Endothelial cell of umbilical vein (primary cell): ENCODE measurements at regions not wholly inside any gene's neighbourhood (a gene's known extent, or its start where the extent isn't known, plus 50 kb on each side); places are given as distances from the start of the nearest gene placed in this dataset.

Source experiments
- BruUV-seq: library from RNA; stranded (reverse); fragments of 400-500 nt; replicated peaks from 2 replicates; lab custom pipeline; 2021; lab: Mats Ljungman, UMichigan
- CTCF ChIA-PET: fragments of 300-600, 350-600 bp; sonication (Branson Sonifier 250); formaldehyde crosslinking; loops from one replicate; lab custom pipeline; 2021; ENCODE audit warnings: antibody characterized with exemption, inconsistent platforms; lab: Charles Lee
- POLR2A ChIA-PET: fragments of 300-600, 350-600 bp; sonication (Branson Sonifier 250); formaldehyde crosslinking; loops from one replicate; lab custom pipeline; 2021; ENCODE audit warnings: antibody characterized with exemption, inconsistent platforms; lab: Charles Lee
- DNase-seq: peaks from one replicate; pipeline ENCODE4 v3.0.0-alpha.2; 2011; ENCODE audit warnings: low read depth, low spot score
- FAIRE-seq: peaks from 2 replicates; lab custom pipeline; 2011; peaks lifted over from hg19 to GRCh38; lab: Jason Lieb, UNC
- H2AFZ ChIP-seq: 2 replicates; pipeline ENCODE4 v1.6.0; 2012; ENCODE audit warnings: low read depth, low read length, control low read depth, inconsistent platforms
- H3K27ac ChIP-seq: 2 replicates; pipeline ENCODE4 v1.5.1; 2011; ENCODE audit warnings: low read depth, mild to moderate bottlenecking, control low read depth, low read length, moderate library complexity; ENCODE audit not compliant: insufficient read depth
- H3K27me3 ChIP-seq, 2 experiments: 2 replicates each; pipeline versions ENCODE4 v1.6.0 to v1.6.1; 2011; ENCODE audit warnings: low read length in 2 of 2, mixed read lengths in 1 of 2; ENCODE audit not compliant: control insufficient read depth in 2 of 2, insufficient read depth in 2 of 2
- H3K36me3 ChIP-seq, 2 experiments: 2 replicates in 1 of 2; 3 replicates in 1 of 2; pipeline ENCODE4 v1.5.1; 2011; ENCODE audit warnings: low read length in 2 of 2, mild to moderate bottlenecking in 1 of 2, moderate library complexity in 1 of 2; ENCODE audit not compliant: control insufficient read depth in 2 of 2, insufficient read depth in 2 of 2; ENCODE audit errors: extremely low read depth in 1 of 2
- H3K4me1 ChIP-seq: 3 replicates; pipeline ENCODE4 v1.5.1; 2011; ENCODE audit warnings: mild to moderate bottlenecking, low read length; ENCODE audit not compliant: control insufficient read depth, insufficient read depth; ENCODE audit errors: extremely low read depth
- H3K4me2 ChIP-seq: 2 replicates; pipeline ENCODE4 v1.6.1; 2011; ENCODE audit warnings: low read length, control low read depth, mixed read lengths; ENCODE audit not compliant: insufficient read depth
- H3K4me3 ChIP-seq, 3 experiments: fragments of 200-600 bp in 1 of 3; sonication (generic), shearing (Covaris generic) in 1 of 3; replicated peaks in 1 of 3; 2 replicates each; pipeline ENCODE4 v1.5.1; 2011 to 2016; ENCODE audit warnings: control low read depth in 3 of 3, low read length in 3 of 3, mild to moderate bottlenecking in 2 of 3, inconsistent platforms in 1 of 3, low read depth in 1 of 3, moderate library complexity in 1 of 3; ENCODE audit not compliant: insufficient read depth in 1 of 3
- H3K79me2 ChIP-seq: 2 replicates; pipeline ENCODE4 v1.6.0; 2012; ENCODE audit warnings: low read length, inconsistent platforms; ENCODE audit not compliant: control insufficient read depth, insufficient read depth
- H3K9ac ChIP-seq: replicated peaks from 2 replicates; pipeline ENCODE3; 2011; ENCODE audit warnings: low read length, control low read depth; ENCODE audit not compliant: insufficient read depth; ENCODE audit errors: extremely low read depth
- H3K9me1 ChIP-seq: replicated peaks from 3 replicates; pipeline ENCODE4 v1.6.0; 2011; ENCODE audit warnings: mild to moderate bottlenecking, low read length; ENCODE audit not compliant: control insufficient read depth, insufficient read depth; ENCODE audit errors: extremely low read depth
- H3K9me3 ChIP-seq: replicated peaks from 2 replicates; pipeline ENCODE4 v1.5.1; 2012; ENCODE audit warnings: low read length, inconsistent platforms; ENCODE audit not compliant: control insufficient read depth, insufficient read depth
- H4K20me1 ChIP-seq: replicated peaks from 2 replicates; pipeline ENCODE3; 2011; ENCODE audit warnings: mild to moderate bottlenecking, low read length; ENCODE audit not compliant: control insufficient read depth, insufficient read depth; ENCODE audit errors: extremely low read depth
- EZH2 ChIP-seq: IDR thresholded peaks from 2 replicates; pipeline ENCODE4 v1.6.1; 2012; ENCODE audit warnings: borderline replicate concordance, low read depth, mild to moderate bottlenecking, moderate library complexity, low read length, inconsistent platforms; ENCODE audit not compliant: severe bottlenecking
- FOS ChIP-seq: IDR thresholded peaks from 2 replicates; pipeline ENCODE4 v1.6.1; 2011; ENCODE audit warnings: mild to moderate bottlenecking, low read length, moderate library complexity, borderline replicate concordance; ENCODE audit not compliant: insufficient read depth
- GATA2 ChIP-seq: IDR thresholded peaks from 2 replicates; pipeline ENCODE4 v1.7.0; 2011; ENCODE audit warnings: low read depth, mild to moderate bottlenecking, moderate library complexity, mixed read lengths, low read length; ENCODE audit not compliant: insufficient read length, insufficient read depth
- JUN ChIP-seq: IDR thresholded peaks from 2 replicates; pipeline ENCODE4 v1.6.1; 2011; ENCODE audit warnings: borderline replicate concordance, low read depth; ENCODE audit not compliant: insufficient read length, insufficient read depth
- MYC ChIP-seq: IDR thresholded peaks from one replicate; pipeline ENCODE4 v1.6.1; 2011; ENCODE audit warnings: mild to moderate bottlenecking, low read depth, low read length
- POLR2A ChIP-seq: IDR thresholded peaks from 2 replicates; pipeline ENCODE4 v1.6.1; 2012; ENCODE audit warnings: low read depth, mild to moderate bottlenecking, control low read depth, low read length
- POLR2AphosphoS5 ChIP-seq: IDR thresholded peaks from 2 replicates; pipeline ENCODE4 v1.6.1; 2012; ENCODE audit warnings: low read depth, mild to moderate bottlenecking, control low read depth, low read length, moderate library complexity; ENCODE audit not compliant: insufficient read depth
- dilution Hi-C: fragments of 300-500 bp; cut with MboI; formaldehyde crosslinking; loops from one replicate; pipeline ENCODE4 v1.15.0; 2019; ENCODE audit warnings: low sequenced_read_pairs; ENCODE audit not compliant: extremely low pct_ligation_motif_present
- intact Hi-C: fragments of 100-400 bp; cut with micrococcal nuclease; formaldehyde crosslinking; loops from one replicate; pipeline ENCODE4 v1.10.0; 2022
- TF ChIP-seq, protein P1 (sequence below), 2 donors: IDR thresholded peaks; 1 replicate in 1 of 2; 2 replicates in 1 of 2; pipeline ENCODE4 v1.5.1; 2011; ENCODE audit warnings: low read length in 2 of 2, mild to moderate bottlenecking in 2 of 2, moderate library complexity in 2 of 2, control low read depth in 1 of 2, inconsistent platforms in 1 of 2, low read depth in 1 of 2; ENCODE audit not compliant: insufficient read depth in 1 of 2; ENCODE audit errors: extremely low read depth in 1 of 2
- TF ChIP-seq, protein P2 (sequence below): IDR thresholded peaks from 2 replicates; pipeline ENCODE4 v1.6.1; 2011; ENCODE audit not compliant: insufficient read depth, insufficient read length

DNA sequence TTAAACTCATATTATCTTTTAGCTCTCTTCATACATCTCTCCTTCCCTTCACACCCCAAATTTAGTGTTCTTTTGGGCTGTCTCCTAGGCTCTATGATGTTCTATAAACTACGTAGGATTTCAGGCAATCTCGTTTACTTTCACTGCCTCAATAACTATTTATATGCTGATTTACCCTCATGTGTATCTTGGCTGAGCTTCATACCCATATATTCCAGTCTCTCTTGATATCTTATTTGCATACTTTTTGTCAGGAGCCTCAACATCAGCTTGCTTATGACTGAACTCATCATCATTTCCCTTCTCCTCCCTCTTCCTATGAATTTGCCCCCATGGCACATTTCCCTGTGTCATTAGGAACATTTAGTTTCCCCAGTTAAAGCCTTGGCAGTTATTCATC lies 262.1 kb upstream of the FBXO33 start:
- intact Hi-C loops: no loop called here
- H3K9me3 ChIP-seq: no peaks in the 10 kb centered on the region
- ChIA-PET POLR2A (no interaction called here), CTCF (no interaction called here)
- no peaks in the 10 kb centered on the region for H3K27me3 ChIP-seq
- no peak overlapping the region for H3K4me3 ChIP-seq
- DNase-seq (no peak), FAIRE-seq (no peak)
- H3K4me1 ChIP-seq: no peaks in the 10 kb centered on the region
- H3K9ac ChIP-seq: no peak overlapping the region
- dilution Hi-C loops: no loop called here
- no peak overlapping the region for H2AFZ ChIP-seq
- no peaks in the 10 kb centered on the region for H3K79me2 ChIP-seq
- H4K20me1 ChIP-seq: no peaks in the 10 kb centered on the region
- no peaks in the 10 kb centered on the region for H3K9me1 ChIP-seq
- H3K36me3 ChIP-seq: no peaks in the 10 kb centered on the region
- TF ChIP-seq JUN (no peak), FOS (no peak), MYC (no peak)
- BruUV-seq: no TSS peak
- H3K4me2 ChIP-seq: no peak overlapping the region
- H3K27ac ChIP-seq: no peak overlapping the region

DNA sequence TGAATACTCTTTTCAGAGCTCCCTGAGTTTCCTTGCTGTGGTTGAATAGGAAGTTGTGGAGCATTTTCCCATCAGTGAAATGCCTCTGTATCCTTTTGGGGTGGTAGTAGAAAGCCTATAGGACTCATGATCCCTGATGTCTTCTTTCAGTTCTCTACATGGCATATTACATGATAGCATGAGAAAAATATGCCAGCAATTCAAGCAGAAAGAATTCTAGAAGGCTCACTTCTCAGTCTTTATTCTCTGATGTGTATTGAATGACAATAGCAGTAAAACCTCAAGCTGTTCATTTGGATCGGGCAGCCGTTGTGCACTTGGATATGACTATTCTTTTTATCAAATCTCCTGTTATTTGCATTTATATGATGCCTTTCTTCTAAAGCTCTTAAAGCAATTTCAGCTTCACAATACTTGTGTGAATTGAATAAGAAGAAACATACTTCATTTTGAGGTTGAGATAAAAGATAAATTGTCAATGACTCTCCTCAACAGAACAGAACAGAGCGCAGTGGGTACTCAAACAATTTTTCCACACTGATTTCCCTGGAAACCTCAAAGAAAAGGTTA lies 251.5 kb upstream of the FBXO33 start:
- FAIRE-seq: no peak
- Histone ChIP-seq H3K9me1 (no peaks in the 10 kb centered on the region), H3K4me3 (no peak overlapping the region), H3K36me3 (no peaks in the 10 kb centered on the region), H3K4me2 (no peak overlapping the region), H3K9me3 (no peaks in the 10 kb centered on the region), H3K9ac (no peak overlapping the region), H3K79me2 (no peaks in the 10 kb centered on the region), H3K4me1 (no peaks in the 10 kb centered on the region), H3K27me3 (no peaks in the 10 kb centered on the region), H3K27ac (no peak overlapping the region), H2AFZ (no peak overlapping the region), H4K20me1 (no peaks in the 10 kb centered on the region)
- intact Hi-C loops: no loop called here
- CTCF ChIA-PET: no interaction called here
- POLR2A ChIA-PET: no interaction called here
- dilution Hi-C loops: no loop called here
- no peak for DNase-seq
- TF ChIP-seq JUN (no peak), EZH2 (no peak), POLR2AphosphoS5 (no peak), GATA2 (no peak), POLR2A (no peak), FOS (no peak), MYC (no peak)
- TF ChIP-seq, protein P1, sequence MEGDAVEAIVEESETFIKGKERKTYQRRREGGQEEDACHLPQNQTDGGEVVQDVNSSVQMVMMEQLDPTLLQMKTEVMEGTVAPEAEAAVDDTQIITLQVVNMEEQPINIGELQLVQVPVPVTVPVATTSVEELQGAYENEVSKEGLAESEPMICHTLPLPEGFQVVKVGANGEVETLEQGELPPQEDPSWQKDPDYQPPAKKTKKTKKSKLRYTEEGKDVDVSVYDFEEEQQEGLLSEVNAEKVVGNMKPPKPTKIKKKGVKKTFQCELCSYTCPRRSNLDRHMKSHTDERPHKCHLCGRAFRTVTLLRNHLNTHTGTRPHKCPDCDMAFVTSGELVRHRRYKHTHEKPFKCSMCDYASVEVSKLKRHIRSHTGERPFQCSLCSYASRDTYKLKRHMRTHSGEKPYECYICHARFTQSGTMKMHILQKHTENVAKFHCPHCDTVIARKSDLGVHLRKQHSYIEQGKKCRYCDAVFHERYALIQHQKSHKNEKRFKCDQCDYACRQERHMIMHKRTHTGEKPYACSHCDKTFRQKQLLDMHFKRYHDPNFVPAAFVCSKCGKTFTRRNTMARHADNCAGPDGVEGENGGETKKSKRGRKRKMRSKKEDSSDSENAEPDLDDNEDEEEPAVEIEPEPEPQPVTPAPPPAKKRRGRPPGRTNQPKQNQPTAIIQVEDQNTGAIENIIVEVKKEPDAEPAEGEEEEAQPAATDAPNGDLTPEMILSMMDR (IDR thresholded peaks at IDR 0.05; ENCODE audit: extremely low read depth in 1 of 2, insufficient read depth in 1 of 2, low read depth in 1 of 2, low read length in 2 of 2): no peak
- TF ChIP-seq, protein P2, sequence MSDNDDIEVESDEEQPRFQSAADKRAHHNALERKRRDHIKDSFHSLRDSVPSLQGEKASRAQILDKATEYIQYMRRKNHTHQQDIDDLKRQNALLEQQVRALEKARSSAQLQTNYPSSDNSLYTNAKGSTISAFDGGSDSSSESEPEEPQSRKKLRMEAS: no peak
- no TSS peak for BruUV-seq
